ENCODE measurements at regions not wholly inside any gene's neighbourhood (a gene's known extent, or its start where the extent isn't known, plus 50 kb on each side); places are given as distances from the start of the nearest gene placed in this dataset.
"Not testable (repeated sequence)": the region's sequence is repeated elsewhere in the genome, so short reads cannot be mapped to it uniquely, and the experiment has no call there.

GRCh38 chr2:111320965-111321364 lies 200.3 kb downstream of the BCL2L11 start:
- DNase-seq: not testable (repeated sequence)

GRCh38 chr2:111323384-111323783 lies 202.7 kb downstream of the BCL2L11 start:
- not testable (repeated sequence) for DNase-seq

- DNase-seq: not testable (repeated sequence)
These were observed 207.0 kb downstream of the BCL2L11 start for GRCh38 chr2:111327726-111328125.

- DNase-seq: not testable (repeated sequence)
These were observed 208.6 kb downstream of the BCL2L11 start for GRCh38 chr2:111329309-111329708.

- DNase-seq: not testable (repeated sequence)
These were observed 210.5 kb downstream of the BCL2L11 start for GRCh38 chr2:111331099-111331724.

- DNase-seq: not testable (repeated sequence)
These were observed 214.7 kb downstream of the BCL2L11 start for GRCh38 chr2:111335220-111335907.

- DNase-seq: not testable (repeated sequence)
These were observed 217.8 kb downstream of the BCL2L11 start for GRCh38 chr2:111338474-111338873.

- DNase-seq: not testable (repeated sequence)
These were observed 218.8 kb downstream of the BCL2L11 start for GRCh38 chr2:111339476-111339875.

GRCh38 chr2:111344590-111344989 lies 223.9 kb downstream of the BCL2L11 start:
- not testable (repeated sequence) for DNase-seq

GRCh38 chr2:111345439-111345838 lies 224.7 kb downstream of the BCL2L11 start:
- not testable (repeated sequence) for DNase-seq

GRCh38 chr2:111346018-111346930 lies 225.6 kb downstream of the BCL2L11 start:
- DNase-seq: not testable (repeated sequence)

- not testable (repeated sequence) for DNase-seq
These were observed 227.0 kb downstream of the BCL2L11 start for GRCh38 chr2:111347695-111348094.

- DNase-seq: not testable (repeated sequence)
These were observed 227.6 kb downstream of the BCL2L11 start for GRCh38 chr2:111348316-111348715.

GRCh38 chr2:111355022-111355817 lies 234.5 kb downstream of the BCL2L11 start:
- DNase-seq: not testable (repeated sequence)

- DNase-seq: not testable (repeated sequence)
These were observed 235.3 kb downstream of the BCL2L11 start for GRCh38 chr2:111355823-111356511.

GRCh38 chr2:111356512-111357031 lies 235.9 kb downstream of the BCL2L11 start:
- not testable (repeated sequence) for DNase-seq

GRCh38 chr2:111365986-111366640 lies 245.4 kb downstream of the BCL2L11 start:
- DNase-seq: not testable (repeated sequence)

- not testable (repeated sequence) for DNase-seq
These were observed 245.9 kb downstream of the BCL2L11 start for GRCh38 chr2:111366641-111367029.

GRCh38 chr2:111367080-111367479 lies 246.4 kb downstream of the BCL2L11 start:
- DNase-seq: not testable (repeated sequence)

GRCh38 chr2:111367871-111368270 lies 247.2 kb downstream of the BCL2L11 start:
- not testable (repeated sequence) for DNase-seq

- not testable (repeated sequence) for DNase-seq
These were observed 247.6 kb downstream of the BCL2L11 start for GRCh38 chr2:111368288-111368687.
